CD4-positive, alpha-beta T cell treated with Interferon gamma for 1 hour (primary cell): ENCODE measurements at regions not wholly inside any gene's neighbourhood (a gene's known extent, or its start where the extent isn't known, plus 50 kb on each side); places are given as distances from the start of the nearest gene placed in this dataset.

Source experiments
- DNase-seq: peaks from one replicate; pipeline ENCODE4 v3.0.0-alpha.2; 2020

DNA sequence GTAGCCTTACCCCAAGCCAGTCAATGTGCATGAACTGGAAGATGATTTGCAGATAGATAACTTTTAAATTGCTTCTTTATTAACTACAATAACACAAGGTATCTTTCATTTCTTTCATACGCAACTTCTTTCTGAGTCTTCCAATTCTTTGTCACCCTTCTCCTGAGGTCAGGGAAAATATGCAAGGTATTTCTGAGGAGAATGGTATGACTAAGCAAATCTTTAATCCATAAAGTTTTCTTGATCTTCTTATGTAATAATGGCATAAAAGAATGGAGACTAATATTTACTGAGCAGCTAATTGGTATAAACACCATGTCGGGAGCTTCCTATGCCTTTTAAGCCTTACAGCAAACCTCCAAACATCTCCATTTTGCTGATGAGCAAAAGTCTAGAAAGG lies 438.9 kb downstream of the KCNJ2 start:
- DNase-seq: no peak

DNA sequence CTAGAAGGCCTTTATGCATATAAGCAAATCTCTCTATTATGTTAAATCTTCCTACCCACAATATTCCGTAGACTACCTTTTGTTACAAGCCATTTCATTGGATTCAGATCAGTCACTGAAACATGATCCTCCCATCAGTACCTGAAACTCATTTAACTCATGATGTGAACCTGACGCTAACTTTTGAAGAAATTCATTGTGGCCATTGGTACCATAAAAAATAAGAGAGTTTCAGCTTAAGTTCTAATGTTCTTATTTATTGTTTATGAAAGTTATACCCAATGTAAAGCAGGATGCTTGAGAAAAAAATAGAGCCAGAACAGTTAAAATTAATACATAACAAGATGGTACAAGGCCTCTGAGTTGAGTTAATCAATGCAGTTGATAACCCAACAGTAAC lies 439.6 kb downstream of the KCNJ2 start:
- no peak for DNase-seq

DNA sequence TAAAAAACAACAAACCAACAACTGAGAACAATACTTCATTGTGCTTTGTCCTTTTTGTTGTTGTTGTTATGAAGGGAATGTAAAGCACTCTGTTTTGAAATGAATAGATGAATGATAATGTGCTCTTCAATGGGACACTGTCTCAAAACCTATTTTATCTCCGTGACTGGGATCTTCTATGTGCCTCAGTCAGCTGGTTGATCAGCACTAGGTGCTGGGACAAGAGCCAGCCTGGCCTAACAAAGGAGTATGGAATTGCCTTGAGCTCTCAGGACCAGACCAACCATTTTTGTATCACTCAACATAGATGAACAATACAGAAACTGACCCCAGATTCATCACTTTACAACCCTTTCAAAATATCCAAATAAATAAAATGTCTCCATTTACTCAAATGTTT lies 440.2 kb downstream of the KCNJ2 start:
- no peak for DNase-seq

DNA sequence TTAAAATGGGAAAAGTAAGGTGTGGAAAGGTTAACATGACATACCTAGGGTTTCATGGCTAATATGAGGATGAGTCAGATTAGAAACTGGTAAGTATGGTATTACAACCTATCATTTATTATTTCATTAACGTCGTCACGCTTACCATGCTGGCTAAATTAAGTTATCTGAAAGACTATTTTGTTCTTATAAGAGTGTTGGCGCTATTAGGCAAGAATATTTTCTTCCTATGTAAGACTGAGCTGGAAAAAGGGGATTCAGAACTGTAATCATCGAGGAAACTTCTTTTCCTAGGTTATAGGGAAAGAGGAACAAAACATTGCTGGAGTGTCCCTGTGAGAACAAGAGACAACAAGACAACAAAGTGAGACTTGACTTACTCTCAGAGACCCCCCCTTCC lies 440.8 kb downstream of the KCNJ2 start:
- DNase-seq: no peak

DNA sequence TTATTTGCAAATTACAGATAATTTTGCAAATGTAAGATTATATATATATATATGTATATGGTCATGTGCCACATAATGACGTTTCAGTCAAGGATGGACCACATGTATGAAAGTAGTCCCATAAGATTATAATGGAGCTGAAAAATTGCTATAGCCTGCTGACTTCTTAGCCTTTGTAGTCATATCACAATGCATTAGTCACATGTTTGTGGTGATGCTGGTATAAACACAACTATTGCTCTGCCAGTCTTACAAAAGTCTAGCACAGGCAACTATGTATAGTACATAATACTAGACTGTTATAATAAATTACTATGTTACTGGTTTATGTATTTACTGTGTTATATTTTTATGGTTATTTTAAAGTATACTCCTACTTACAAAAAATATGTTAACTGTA lies 444.3 kb downstream of the KCNJ2 start:
- DNase-seq: no peak

DNA sequence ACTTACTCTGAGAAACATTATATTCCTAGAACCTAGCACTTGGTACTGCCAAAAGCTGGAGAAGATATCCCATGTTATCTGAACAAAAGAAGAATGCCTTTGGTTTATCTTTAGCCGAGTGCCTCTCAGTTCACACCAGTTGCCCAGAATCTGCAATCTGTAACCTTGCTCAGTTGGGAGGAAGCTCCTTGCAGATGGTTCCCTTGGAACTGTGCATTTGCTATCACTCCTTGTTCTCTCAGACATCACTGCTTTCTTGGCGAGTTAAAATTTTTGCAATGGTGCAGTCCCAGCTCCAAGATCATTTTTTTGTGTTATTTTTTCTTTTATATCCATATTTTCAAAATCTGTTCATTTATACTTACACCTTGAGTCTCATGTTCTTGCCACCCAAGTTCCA lies 446.5 kb downstream of the KCNJ2 start:
- no peak for DNase-seq

DNA sequence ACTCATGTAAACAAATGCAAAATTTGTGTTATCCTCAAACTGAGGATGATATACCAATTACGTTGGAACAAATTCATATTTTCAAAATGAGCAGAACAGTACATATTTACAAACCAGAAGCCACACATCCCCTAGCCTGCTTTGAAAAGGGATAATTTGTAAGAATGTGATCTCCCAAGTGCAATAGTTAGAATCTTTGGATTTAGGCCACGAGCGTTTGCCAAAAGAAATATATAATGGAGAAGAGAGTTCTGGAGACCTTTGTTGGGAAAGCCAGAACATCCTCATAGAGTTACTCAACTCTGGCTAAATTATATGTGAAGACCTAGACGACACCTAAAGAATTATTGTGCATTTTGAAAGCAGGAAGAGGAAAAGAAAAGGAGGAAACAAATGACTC lies 449.3 kb downstream of the KCNJ2 start:
- no peak for DNase-seq

DNA sequence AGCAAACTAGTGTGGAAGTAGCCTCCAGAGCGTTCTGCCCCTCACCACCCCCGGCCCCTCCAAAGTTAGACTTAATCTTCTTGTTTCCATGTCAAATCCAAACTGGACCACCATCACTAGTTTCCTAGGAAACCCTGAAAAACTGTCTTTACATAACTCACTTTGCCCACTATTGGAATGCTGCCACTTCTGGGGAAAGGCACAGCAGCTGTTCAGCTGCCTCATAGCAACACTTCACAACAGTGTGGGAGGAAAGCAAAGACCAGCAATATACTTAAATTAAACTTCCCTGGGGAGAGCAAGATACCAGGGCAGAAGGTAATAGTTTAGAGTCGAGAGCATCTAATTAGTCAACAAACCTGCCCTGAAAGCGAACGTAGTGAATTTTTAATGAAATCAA lies 452.2 kb downstream of the KCNJ2 start:
- no peak for DNase-seq

DNA sequence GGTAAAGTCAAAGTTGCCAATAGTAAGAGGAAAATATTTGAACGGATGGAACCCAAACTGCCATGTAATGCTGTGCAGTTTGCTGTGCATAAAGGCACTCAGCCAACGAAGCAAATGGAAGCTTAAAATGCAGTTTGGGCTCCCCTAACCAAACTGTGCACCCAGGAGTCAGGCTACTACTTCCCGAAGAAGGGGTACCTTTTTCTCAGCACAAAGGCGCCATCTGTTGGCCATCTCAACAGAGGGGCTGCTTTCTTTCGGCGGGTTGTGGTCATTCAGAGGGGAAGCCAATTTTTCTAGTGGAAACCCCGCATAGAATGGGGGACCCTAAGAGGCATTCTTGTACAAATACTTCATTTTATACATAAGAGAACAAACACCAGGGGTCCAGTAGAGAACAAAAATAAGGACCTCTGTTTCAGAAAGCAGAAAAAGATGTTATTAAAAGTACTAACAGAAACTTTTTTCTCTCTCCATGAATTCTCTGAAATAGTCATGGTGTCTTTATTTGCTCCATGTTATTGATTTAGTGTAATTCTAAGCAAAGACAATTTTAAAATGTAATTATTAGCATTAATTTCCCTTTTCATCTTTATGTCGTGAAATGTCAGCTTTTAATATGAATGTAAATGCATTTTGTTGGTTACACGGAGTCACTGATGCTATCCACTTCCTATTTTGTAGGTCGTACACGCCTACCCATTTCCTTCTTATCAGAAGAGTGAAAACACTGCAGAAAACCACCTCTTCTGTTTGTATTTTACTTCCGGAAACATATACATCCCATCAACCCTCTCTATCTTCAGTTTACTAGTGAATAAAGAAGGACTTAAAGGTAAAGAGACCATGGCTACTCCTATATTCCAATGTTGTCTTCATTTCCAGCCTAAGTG lies 453.3 kb downstream of the KCNJ2 start:
- no peak for DNase-seq

DNA sequence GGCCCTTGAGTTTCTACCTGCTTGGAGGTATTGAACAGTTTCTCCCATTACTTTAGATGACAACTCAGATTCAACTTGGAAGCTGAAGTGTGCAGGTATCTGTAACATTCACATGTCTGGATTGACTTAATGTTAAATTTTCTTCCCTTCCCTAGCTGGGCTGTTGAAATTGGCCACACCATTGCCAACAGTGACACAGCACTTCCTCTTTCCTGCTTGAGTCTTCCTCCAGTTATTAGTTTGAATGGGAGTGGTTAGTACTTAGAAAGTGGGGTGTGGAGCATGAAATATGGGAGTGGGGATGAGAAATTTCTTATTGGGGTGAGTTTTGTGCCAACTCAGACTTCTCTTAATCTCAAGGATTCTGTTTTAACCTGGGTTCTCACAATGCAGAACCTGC lies 454.9 kb downstream of the KCNJ2 start:
- DNase-seq: no peak

DNA sequence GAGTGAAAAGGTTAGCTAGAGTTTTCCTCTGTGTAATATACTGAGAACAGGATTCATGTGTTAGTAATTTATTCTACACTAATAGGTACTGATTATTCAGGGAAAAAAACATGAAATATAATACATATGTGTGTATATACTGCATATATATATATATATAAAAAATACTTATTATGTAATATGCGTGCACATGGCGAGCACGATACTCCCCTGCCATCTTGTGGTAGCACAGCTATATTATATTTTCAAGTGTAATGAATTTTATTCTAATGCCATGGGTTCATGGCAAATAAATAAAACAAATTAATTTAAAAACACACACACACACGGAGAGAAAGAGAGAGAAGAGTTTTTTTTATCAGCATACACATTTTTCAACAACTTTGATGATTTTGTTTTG lies 460.6 kb downstream of the KCNJ2 start:
- no peak for DNase-seq

DNA sequence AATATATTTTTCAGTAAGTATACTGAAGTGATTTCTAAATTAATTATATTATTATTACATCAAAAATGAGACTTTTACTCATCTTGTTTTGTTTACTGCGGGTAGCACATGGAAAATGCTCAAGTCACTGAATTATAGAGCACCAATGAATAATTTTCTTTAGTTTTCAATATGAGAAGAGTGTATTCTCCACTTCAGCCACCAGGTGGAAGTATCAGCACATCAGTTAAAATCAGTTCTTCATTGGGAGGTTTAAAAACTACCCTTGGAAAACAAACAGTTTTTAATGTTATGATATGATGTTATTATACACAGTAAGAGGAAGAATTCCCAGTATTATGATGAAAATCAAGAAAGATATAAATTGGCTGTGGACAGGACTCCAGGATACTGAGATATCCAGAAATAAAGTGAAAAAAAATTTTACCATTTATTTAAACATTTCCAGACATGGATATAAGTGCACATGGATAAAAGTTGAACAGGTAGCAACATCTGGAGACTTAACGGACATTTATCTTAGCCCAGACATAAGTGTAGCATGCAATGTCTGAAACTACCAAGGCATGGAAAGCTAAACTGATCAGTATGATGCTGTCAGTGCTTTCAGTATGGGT lies 467.3 kb downstream of the KCNJ2 start:
- no peak for DNase-seq

DNA sequence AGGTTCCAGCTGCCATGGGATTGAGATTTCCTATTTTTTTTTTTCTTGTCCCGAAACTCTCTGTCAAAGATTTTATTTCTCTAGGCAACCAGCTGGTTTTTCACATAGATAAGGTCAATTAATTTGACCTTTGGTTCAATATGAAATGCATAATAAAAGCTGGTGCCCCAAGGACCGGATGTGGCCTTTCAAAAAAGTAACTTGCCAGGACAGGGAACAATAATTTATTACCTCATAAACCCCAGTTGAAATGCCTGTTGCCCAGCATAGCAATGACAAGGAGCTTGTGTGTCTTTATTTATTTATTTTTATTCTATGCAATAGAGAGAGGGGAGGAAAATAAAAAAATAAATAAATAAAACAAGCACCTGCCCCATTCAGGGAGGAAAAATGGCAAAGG lies 472.7 kb downstream of the KCNJ2 start:
- DNase-seq: no peak

DNA sequence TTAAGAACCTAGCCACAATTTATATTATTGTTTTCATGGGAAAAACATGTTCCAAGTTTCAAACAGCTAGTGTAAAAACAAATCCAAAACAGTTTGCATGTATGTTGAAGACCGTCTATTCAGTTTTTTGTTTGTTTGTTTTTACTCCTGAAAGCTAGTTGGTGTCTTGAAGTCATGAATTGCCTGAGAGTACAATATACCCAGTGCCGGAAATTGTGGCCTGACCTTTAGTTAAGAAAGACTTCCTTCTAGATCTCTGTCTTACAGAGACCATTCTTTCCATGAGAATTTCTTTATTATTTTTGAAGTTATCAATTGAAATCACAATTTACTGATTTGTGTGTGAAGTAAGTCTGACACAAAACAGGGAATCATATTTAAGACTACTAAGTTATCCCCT lies 474.8 kb downstream of the KCNJ2 start:
- DNase-seq: no peak

DNA sequence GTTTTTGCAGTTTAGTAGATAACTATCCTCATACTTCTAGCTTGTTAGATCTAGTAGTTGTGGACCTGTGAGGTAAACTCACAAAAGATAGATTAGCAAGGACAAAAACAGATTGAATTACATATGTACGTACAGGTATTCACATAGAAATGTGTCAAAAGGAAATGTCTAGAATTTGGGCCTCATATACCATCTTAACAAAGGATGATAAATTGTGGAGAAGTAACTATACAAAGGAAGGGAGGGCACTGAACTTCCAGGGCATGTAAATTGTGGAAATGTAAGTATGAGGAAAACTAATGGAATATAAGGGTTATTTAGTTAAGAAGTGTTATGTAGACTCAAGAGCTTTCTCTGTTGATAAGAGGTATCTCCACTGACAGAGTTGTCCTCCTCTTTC lies 477.3 kb downstream of the KCNJ2 start:
- no peak for DNase-seq

DNA sequence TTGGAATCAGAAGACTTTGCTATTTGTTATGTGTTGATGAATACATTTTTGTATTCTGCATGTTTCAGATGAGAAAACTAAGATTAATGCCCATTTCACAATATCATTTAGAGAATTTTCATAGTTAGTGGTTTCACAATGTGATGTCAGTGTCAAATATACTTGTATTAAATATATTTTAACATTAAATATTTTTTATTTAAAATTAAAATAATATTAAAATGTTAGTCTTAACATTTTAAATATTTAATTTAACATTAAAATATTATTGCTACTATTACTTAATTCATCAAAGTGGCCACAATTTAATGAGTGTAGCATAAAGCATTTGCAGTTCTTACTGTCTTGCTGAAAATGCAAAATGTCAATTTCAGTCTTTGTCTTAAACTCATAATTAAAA lies 478.8 kb downstream of the KCNJ2 start:
- no peak for DNase-seq

DNA sequence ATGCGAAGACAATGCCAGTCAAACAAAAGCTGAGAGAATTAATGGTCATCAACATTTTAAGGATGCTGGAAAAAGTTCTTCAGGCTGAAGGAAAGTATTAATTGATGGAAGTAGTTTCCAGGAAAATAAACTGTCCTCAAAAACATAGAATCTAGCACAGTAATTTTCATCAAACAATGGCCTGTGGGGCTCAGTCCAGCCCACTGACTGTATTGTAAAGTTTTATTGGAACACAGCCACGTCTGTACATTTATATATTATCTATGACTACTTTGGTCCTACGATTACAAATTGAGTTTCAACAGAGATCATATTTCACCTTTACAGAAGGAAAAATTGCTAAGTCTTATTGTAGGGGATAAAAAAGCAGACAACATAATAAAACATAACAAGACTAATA lies 484.5 kb downstream of the KCNJ2 start:
- no peak for DNase-seq

DNA sequence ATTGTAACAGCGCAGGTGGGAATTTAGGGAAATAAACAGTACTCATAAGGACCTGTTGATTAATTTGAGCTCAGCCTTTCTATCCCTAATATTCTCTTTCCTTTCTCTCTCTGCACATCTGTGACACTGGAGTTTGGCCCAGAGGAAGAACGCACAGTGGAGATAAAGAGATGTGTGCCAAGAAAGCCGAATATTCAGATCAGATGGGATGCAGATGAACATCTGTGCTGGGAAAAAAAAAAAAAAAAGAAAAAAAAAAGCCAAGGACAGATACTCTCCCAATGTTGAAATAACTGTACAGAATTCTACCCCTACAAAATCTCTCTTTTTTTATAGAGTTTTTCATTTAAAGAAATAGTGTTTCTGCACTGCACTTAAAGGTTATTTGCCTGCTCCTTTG lies 485.4 kb downstream of the KCNJ2 start:
- no peak for DNase-seq

DNA sequence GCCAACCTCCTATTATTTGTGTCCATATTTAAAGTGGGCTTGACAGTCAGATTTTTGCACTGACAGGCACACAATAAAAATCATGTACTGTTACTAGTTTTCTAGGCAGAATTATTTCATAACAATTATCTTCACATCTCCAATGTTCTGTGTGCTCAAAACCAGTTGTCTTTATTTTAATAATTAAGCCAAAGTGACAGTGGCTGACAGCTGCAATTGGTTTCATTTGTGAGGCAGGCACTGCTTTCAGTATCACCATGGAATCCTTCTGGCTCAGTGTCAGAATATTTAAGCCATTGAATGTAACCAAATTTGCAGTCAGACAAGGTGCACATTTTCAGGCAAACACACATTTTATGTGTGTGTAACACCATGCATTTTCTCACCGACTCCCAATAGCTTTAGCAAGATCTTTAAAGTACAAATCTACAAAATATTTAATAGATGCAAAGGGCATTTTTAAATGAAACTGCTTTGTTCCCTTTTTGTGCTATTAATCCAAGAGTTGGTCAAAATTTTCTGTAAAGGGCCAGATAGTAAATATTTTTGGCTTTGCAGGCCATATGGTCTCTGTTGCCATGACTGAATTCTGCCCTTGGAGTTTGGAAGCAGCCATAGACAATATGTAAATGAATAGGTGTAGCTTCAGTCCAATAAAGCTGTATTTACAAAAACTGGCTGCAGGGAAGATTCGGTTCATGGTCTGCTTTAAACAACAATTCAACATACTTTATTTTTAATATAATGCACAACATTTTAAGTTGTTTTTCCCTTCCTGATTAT lies 486.0 kb downstream of the KCNJ2 start:
- no peak for DNase-seq

DNA sequence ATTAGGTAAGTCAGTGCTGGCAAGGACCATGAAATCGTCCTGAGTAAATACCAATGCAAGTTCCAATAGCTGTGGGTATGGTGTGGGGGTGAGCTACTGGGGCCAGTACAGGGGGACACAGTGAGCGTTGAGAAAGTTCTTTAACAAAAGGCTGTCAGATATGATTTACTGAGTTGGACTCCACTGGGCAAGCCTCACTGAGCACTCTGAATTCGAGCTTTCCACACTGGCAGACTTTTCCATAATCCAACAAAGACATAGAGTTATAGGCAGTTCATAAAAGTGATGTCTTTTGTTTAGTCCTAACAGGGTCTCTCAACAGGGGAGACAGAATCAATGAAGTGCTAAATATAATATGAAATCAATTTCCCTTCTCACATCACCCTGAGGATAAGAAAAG lies 489.0 kb downstream of the KCNJ2 start:
- DNase-seq: no peak

DNA sequence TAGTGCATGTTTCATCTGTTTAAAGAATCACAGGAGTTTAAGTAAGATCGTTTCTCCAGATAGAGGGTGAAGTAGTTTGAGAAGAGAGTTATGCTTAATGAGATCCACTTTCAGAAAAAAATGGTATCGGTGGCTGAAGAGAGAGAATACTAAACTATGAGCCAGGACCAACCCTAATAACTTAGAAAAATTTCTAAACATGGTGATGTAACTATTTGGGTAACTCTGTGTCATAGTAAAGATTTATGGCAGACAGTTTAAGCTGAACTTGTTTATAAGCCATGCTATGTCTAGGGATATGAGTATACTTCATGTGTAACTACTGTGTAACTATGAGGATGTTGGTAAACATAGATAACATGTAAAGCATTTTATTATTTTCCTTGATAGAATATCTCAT lies 489.5 kb downstream of the KCNJ2 start:
- DNase-seq: no peak

DNA sequence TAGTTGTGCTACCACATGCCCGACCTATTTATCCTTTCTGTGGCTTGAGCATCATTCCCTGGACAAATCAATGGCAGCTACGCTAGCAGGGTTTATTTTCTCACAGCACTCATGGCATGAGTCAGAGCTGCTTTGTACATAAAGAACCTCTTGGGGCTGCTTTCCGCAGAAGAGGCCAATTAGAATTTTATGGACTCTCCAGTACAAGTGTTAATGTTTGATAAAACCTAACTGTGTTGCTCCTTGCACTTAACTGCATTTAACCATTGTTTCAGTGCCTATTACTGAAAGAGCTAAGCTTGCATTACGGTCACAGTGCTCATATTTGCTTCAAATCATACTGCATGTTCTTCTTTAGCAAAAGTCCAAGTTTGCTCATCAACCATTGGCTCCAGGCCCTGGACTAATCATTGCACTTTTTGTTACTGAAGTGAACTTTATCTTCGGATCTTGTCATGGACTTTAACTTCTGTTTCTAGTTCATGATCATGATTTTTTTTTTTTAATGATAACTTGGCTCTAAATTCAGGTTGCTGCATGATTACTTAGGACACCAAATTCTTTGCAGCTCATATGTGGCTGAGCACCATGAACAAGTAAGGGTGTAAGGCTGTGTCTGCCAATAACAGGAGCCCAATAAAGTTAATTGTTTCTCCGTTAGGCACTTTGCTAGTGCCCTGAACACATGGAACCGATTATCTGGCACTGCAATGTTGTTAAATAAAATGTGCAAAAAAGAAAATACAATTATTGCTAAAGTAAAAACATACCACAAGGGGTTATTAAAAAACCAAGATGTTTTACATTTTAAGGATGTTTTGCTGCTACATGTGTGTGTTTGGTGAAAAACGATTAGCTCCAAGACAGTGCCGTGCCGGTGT lies 492.2 kb downstream of the KCNJ2 start:
- no peak for DNase-seq
